Neural progenitor cell (in vitro differentiated cells): ENCODE measurements at regions not wholly inside any gene's neighbourhood (a gene's known extent, or its start where the extent isn't known, plus 50 kb on each side); places are given as distances from the start of the nearest gene placed in this dataset.

Source experiments
- EZH2 ChIP-seq: fragments of 200-600 bp; sonication (generic); IDR thresholded peaks from 2 replicates; pipeline ENCODE4 v1.6.1; 2017; ENCODE audit warnings: antibody characterized with exemption, mild to moderate bottlenecking, moderate library complexity
- TF ChIP-seq, protein P1 (sequence below): fragments of 200-600 bp; sonication (generic); IDR thresholded peaks from 2 replicates; pipeline ENCODE4 v1.5.1; 2017; ENCODE audit warnings: antibody characterized with exemption, mild to moderate bottlenecking

DNA sequence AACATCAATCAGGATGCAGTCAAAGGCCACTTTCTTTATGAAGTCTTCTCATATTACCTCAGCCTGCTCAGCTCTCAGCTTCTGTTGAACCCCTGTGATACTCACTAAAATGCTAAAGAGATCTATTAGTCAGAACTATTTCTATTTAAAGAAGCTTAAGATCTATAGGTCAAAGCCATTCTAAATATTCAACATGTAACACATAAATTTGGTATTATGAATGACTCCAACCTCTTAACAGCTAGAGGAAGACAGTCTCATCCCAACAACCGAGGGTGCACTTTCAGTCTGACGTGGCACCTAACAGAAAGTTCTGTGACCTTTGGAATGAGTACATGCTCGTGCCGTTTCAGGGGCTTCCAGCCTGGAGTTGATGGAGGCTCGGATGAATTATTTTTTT is 301.5 kb upstream of the VLDLR start:
- TF ChIP-seq, protein P1, sequence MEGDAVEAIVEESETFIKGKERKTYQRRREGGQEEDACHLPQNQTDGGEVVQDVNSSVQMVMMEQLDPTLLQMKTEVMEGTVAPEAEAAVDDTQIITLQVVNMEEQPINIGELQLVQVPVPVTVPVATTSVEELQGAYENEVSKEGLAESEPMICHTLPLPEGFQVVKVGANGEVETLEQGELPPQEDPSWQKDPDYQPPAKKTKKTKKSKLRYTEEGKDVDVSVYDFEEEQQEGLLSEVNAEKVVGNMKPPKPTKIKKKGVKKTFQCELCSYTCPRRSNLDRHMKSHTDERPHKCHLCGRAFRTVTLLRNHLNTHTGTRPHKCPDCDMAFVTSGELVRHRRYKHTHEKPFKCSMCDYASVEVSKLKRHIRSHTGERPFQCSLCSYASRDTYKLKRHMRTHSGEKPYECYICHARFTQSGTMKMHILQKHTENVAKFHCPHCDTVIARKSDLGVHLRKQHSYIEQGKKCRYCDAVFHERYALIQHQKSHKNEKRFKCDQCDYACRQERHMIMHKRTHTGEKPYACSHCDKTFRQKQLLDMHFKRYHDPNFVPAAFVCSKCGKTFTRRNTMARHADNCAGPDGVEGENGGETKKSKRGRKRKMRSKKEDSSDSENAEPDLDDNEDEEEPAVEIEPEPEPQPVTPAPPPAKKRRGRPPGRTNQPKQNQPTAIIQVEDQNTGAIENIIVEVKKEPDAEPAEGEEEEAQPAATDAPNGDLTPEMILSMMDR, result no peak
- no peak for TF ChIP-seq EZH2
